ENCODE measurements at regions not wholly inside any gene's neighbourhood (a gene's known extent, or its start where the extent isn't known, plus 50 kb on each side); places are given as distances from the start of the nearest gene placed in this dataset.

DNA sequence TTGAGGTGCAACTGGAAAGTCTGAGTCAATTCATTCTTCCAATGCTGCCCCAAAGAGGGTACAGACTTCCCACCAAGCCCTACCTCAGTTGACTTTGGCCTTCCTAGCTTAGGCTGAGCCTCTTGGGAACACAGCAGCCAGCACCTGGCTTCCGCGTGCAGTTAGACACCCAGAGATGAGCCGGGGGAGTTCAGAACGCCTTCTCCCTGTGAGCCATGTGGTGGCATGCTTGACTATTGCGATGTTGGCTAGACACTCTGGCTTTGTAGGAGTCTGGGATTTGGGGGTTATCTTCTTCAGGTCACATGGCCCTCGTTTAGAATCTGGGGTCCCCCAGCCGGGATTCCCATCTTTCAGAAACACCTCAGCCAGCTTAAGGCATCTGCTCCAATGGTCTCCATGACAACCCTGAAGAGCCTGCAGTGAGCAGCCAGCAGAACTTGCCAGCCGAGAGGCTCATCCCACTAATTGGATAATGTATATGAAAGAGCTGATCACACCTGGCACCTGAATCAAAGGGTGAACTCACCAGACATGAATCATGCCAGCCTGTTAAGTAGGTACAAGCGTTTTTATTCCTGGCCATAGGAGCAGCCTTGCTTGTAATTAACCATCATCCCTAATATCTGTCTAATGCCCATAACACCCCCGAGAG lies 167.5 kb downstream of the SYK start:
- Mint-ChIP-seq H3K27me3 (peaks cover 7% of the 10 kb centered on the region), H3K4me1 (no peaks in the 10 kb centered on the region), H3K9me3 (no peaks in the 10 kb centered on the region), H3K27ac (no peak overlapping the region), H3K36me3 (no peaks in the 10 kb centered on the region), H3K4me3 (no peak overlapping the region)
- no peak for ATAC-seq (ENCODE audit: low read depth)
- no peak for DNase-seq
- POLR2A ChIA-PET, result no interaction called here

DNA sequence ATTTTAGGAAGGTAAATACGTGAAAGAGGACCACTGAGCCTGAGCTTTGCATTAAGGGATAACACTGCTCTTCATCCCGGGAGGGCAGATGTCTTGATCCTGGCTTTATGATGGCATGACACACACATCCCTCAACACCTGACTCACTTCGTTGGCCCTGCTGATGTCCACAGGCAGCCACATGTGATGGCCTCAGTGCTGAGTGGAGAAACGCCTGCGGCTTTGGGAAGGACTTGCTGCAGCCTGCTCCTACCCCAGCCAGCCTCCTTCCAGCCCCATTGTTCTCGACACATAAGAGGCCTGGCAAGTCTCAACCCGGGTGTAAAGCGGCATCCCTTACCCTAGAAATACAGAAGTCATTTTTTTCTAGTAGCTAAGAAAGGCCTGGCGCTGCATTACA lies 169.0 kb downstream of the SYK start:
- peaks cover 7% of the 10 kb centered on the region for H3K27me3 Mint-ChIP-seq
- no peaks in the 10 kb centered on the region for H3K36me3 Mint-ChIP-seq
- DNase-seq (no peak), ATAC-seq (ENCODE audit: low read depth) (no peak)
- H3K9me3 Mint-ChIP-seq, result no peaks in the 10 kb centered on the region
- H3K4me3 Mint-ChIP-seq, result no peak overlapping the region
- no peak overlapping the region for H3K27ac Mint-ChIP-seq
- POLR2A ChIA-PET, result no interaction called here
- peaks cover 1% of the 10 kb centered on the region for H3K4me1 Mint-ChIP-seq

DNA sequence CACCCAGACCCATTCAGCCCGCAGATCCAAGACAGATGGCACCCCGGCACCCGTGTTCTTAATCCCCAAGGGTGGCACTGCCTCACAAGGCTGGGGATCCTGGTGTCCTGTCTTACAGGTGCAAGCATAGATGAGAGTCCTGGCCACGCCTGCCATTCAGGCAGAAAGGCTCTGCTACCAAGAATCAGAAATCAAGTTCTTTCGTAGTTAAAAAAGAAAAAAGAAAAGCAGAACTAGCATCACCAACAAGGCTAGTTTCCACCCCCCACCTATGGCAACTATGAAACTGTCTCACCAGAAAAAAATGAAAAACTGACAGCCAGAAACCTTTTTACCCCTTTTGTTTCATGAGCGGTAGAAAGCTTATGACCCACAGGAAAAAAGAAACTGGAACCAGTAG lies 170.4 kb downstream of the SYK start:
- peaks cover 1% of the 10 kb centered on the region for H3K4me1 Mint-ChIP-seq
- H3K9me3 Mint-ChIP-seq, result no peaks in the 10 kb centered on the region
- DNase-seq, result no peak
- ATAC-seq (ENCODE audit: low read depth), result no peak
- H3K4me3 Mint-ChIP-seq, result no peak overlapping the region
- POLR2A ChIA-PET, result no interaction called here
- H3K36me3 Mint-ChIP-seq, result no peaks in the 10 kb centered on the region
- no peak overlapping the region for H3K27ac Mint-ChIP-seq
- peaks cover 10% of the 10 kb centered on the region for H3K27me3 Mint-ChIP-seq

GRCh38 chr9:90974016-90974415 lies 172.4 kb downstream of the SYK start:
- H3K9me3 Mint-ChIP-seq, result no peaks in the 10 kb centered on the region
- no peak overlapping the region for H3K27ac Mint-ChIP-seq
- ATAC-seq (ENCODE audit: low read depth) (no peak), DNase-seq (no peak)
- peaks cover 11% of the 10 kb centered on the region for H3K27me3 Mint-ChIP-seq
- H3K36me3 Mint-ChIP-seq, result no peaks in the 10 kb centered on the region
- POLR2A ChIA-PET, result no interaction called here
- H3K4me1 Mint-ChIP-seq, result peaks cover 3% of the 10 kb centered on the region
- no peak overlapping the region for H3K4me3 Mint-ChIP-seq

DNA sequence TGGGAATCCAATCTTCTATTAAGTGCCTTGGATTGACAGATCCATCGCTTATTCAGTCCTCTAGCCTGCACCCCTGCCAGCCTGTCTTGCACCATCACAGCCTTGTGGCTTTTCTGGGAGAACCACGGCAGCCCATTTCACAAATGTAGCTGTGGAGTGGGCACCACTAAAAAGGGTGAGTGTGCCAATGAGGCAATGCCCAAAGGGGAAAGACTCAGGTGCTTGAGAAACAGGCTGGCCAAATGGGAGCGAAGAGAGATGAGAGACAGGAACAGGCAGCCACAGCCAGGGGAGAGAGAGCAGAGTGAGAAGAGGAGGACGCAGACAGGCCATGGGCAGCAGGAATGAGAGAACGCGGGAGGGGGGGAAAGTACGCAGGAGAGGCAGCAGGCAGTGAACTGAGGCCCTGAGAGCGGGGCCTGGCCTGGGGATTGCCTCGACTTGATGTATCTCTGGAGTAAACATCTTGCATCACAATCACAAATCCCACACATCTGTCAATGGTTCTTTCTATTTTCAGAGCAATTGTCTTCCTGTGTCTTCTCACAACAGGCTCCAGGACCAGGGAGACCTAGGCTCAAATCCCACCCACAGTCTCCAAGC lies 173.1 kb downstream of the SYK start:
- POLR2A ChIA-PET, result no interaction called here
- peaks cover 5% of the 10 kb centered on the region for H3K4me1 Mint-ChIP-seq
- H3K36me3 Mint-ChIP-seq, result no peaks in the 10 kb centered on the region
- H3K9me3 Mint-ChIP-seq, result no peaks in the 10 kb centered on the region
- H3K27ac Mint-ChIP-seq, result no peak overlapping the region
- no peak for DNase-seq
- H3K27me3 Mint-ChIP-seq, result peaks cover 17% of the 10 kb centered on the region
- no peak for ATAC-seq (ENCODE audit: low read depth)
- no peak overlapping the region for H3K4me3 Mint-ChIP-seq

- no peak overlapping the region for H3K4me3 Mint-ChIP-seq
- ATAC-seq (ENCODE audit: low read depth) (no peak), DNase-seq (no peak)
- H3K9me3 Mint-ChIP-seq, result no peaks in the 10 kb centered on the region
- peaks cover 5% of the 10 kb centered on the region for H3K4me1 Mint-ChIP-seq
- no peaks in the 10 kb centered on the region for H3K36me3 Mint-ChIP-seq
- POLR2A ChIA-PET, result no interaction called here
- no peak overlapping the region for H3K27ac Mint-ChIP-seq
- H3K27me3 Mint-ChIP-seq, result peaks cover 21% of the 10 kb centered on the region
Observed at GRCh38 chr9:90975781-90976538, 174.3 kb downstream of the SYK start.

DNA sequence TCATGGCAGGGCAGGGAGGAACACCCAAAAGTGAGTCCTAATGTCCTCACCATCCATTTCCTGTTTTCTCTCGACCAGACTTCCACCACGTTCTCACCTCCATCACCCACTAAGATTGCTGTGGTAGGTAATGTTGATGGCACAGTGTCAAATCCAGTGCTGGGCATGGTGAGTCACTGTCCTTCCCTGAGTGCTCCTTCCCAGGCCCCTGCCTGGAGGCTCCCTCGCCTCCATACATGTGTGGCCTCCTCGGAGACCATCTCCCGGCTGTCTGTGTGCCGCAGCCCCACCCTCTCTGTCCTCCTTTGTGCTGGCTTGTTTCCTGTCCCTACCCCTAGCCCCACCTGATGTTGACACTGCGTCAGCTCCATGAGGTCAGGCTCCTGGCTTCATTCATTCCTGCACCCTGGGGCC lies 177.5 kb downstream of the SYK start:
- DNase-seq (no peak), ATAC-seq (ENCODE audit: low read depth) (no peak)
- POLR2A ChIA-PET, result no interaction called here
- Mint-ChIP-seq H3K9me3 (no peaks in the 10 kb centered on the region), H3K36me3 (no peaks in the 10 kb centered on the region), H3K27me3 (peaks cover 15% of the 10 kb centered on the region), H3K4me1 (peaks cover 5% of the 10 kb centered on the region), H3K27ac (no peak overlapping the region), H3K4me3 (no peak overlapping the region)

DNA sequence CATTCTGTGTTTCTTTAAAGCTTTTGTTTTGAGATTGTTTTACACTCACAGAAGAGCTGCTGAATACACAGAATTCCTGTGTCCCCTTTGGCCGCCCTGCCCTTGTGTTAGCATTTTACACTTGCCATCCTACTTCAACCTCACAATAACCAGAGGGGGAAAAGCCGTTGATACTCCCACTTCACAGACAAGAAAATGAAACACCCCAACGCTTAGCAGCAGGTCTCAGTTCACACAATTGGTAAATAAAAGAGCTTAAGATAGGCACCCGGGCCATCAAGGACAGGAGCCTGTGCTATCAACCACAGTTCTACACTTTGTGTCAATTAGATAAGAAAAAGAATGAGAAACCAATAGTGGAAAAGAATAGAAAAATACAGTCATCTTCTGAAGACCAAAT lies 178.0 kb downstream of the SYK start:
- Mint-ChIP-seq H3K4me1 (peaks cover 5% of the 10 kb centered on the region), H3K4me3 (no peak overlapping the region), H3K27ac (no peak overlapping the region), H3K36me3 (no peaks in the 10 kb centered on the region), H3K27me3 (peaks cover 15% of the 10 kb centered on the region), H3K9me3 (no peaks in the 10 kb centered on the region)
- POLR2A ChIA-PET, result no interaction called here
- DNase-seq (no peak), ATAC-seq (ENCODE audit: low read depth) (no peak)

GRCh38 chr9:90981726-90982125 lies 180.1 kb downstream of the SYK start:
- Mint-ChIP-seq H3K27ac (no peak overlapping the region), H3K36me3 (no peaks in the 10 kb centered on the region), H3K4me3 (no peak overlapping the region), H3K27me3 (peaks cover 13% of the 10 kb centered on the region), H3K4me1 (peaks cover 4% of the 10 kb centered on the region), H3K9me3 (no peaks in the 10 kb centered on the region)
- ATAC-seq (ENCODE audit: low read depth) (no peak), DNase-seq (no peak)
- POLR2A ChIA-PET, result no interaction called here

GRCh38 chr9:90983394-90983793 lies 181.8 kb downstream of the SYK start:
- Mint-ChIP-seq H3K27me3 (peaks cover 13% of the 10 kb centered on the region), H3K36me3 (no peaks in the 10 kb centered on the region), H3K27ac (no peak overlapping the region), H3K9me3 (no peaks in the 10 kb centered on the region), H3K4me3 (no peak overlapping the region), H3K4me1 (peaks cover 4% of the 10 kb centered on the region)
- DNase-seq (no peak), ATAC-seq (ENCODE audit: low read depth) (no peak)
- POLR2A ChIA-PET, result no interaction called here

- DNase-seq, result no peak
- Mint-ChIP-seq H3K9me3 (no peaks in the 10 kb centered on the region), H3K27ac (no peak overlapping the region), H3K4me1 (no peaks in the 10 kb centered on the region), H3K4me3 (no peak overlapping the region), H3K36me3 (no peaks in the 10 kb centered on the region), H3K27me3 (peaks cover under 1% of the 10 kb centered on the region)
- ATAC-seq (ENCODE audit: low read depth), result no peak
- POLR2A ChIA-PET, result no interaction called here
Observed at GRCh38 chr9:90985631-90986030, 184.0 kb downstream of the SYK start.

GRCh38 chr9:90986161-90986560 lies 184.5 kb downstream of the SYK start:
- H3K27ac Mint-ChIP-seq, result peak overlapping the region; percentile 47
- H3K27me3 Mint-ChIP-seq, result peaks cover 6% of the 10 kb centered on the region
- DNase-seq, result no peak
- no peaks in the 10 kb centered on the region for H3K36me3 Mint-ChIP-seq
- no peak for ATAC-seq (ENCODE audit: low read depth)
- POLR2A ChIA-PET, result no interaction called here
- H3K4me3 Mint-ChIP-seq, result no peak overlapping the region
- H3K4me1 Mint-ChIP-seq, result no peaks in the 10 kb centered on the region
- H3K9me3 Mint-ChIP-seq, result peaks cover under 1% of the 10 kb centered on the region

GRCh38 chr9:90987566-90987965 lies 185.9 kb downstream of the SYK start:
- ATAC-seq (ENCODE audit: low read depth) (no peak), DNase-seq (no peak)
- Mint-ChIP-seq H3K9me3 (peaks cover 2% of the 10 kb centered on the region), H3K4me1 (no peaks in the 10 kb centered on the region), H3K4me3 (no peak overlapping the region), H3K27ac (no peak overlapping the region), H3K27me3 (peaks cover 13% of the 10 kb centered on the region), H3K36me3 (no peaks in the 10 kb centered on the region)
- POLR2A ChIA-PET, result no interaction called here

DNA sequence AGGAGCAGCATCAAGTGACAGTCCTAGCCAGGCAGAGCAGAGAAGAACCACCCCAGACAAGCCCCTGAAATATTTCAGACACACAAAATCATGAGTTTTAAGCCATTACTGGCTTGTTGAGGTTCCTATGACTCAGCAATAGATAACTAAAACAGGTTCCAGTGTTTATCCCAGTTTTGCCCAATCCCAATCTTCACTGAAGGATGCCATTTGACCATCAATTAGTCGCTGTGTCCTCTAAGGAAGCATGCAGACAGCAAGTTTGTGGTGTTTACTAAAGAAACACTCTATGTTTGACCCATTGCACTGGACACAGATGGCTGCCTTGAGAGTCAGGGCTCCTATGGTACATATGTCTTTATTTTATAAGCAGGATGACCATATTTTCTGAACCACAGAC lies 186.7 kb downstream of the SYK start:
- no peak for DNase-seq
- H3K4me3 Mint-ChIP-seq, result no peak overlapping the region
- H3K36me3 Mint-ChIP-seq, result no peaks in the 10 kb centered on the region
- peaks cover 2% of the 10 kb centered on the region for H3K9me3 Mint-ChIP-seq
- no peak for ATAC-seq (ENCODE audit: low read depth)
- no peaks in the 10 kb centered on the region for H3K4me1 Mint-ChIP-seq
- no peak overlapping the region for H3K27ac Mint-ChIP-seq
- POLR2A ChIA-PET, result no interaction called here
- H3K27me3 Mint-ChIP-seq, result peaks cover 13% of the 10 kb centered on the region

Data from activated naive CD8-positive, alpha-beta T cell treated with anti-CD3 and anti-CD28 coated beads, Interleukin-2, amount 10 ng/mL, durations not matched to agents 7 days and 5 days (primary cell).